Rectal smooth muscle tissue (tissue), 1 donor: ENCODE measurements at regions not wholly inside any gene's neighbourhood (a gene's known extent, or its start where the extent isn't known, plus 50 kb on each side); places are given as distances from the start of the nearest gene placed in this dataset.

Experiments
- H3K27ac ChIP-seq: one replicate; pipeline ENCODE4 v1.7.0; 2013; ENCODE audit warnings: low read depth, low read length, inconsistent platforms
- H3K27me3 ChIP-seq: one replicate; pipeline ENCODE4 v1.7.0; 2013; ENCODE audit warnings: low read length; ENCODE audit not compliant: control insufficient read depth, insufficient read depth
- H3K36me3 ChIP-seq: one replicate; pipeline ENCODE4 v1.7.0; 2013; ENCODE audit warnings: low read length; ENCODE audit not compliant: control insufficient read depth, insufficient read depth
- H3K4me1 ChIP-seq: one replicate; pipeline ENCODE4 v1.7.0; 2013; ENCODE audit warnings: low read length; ENCODE audit not compliant: control insufficient read depth, insufficient read depth
- H3K4me3 ChIP-seq: one replicate; pipeline ENCODE4 v1.7.0; 2013; ENCODE audit warnings: low read length
- H3K9ac ChIP-seq: one replicate; pipeline ENCODE4 v1.7.0; 2013; ENCODE audit warnings: low read length

DNA sequence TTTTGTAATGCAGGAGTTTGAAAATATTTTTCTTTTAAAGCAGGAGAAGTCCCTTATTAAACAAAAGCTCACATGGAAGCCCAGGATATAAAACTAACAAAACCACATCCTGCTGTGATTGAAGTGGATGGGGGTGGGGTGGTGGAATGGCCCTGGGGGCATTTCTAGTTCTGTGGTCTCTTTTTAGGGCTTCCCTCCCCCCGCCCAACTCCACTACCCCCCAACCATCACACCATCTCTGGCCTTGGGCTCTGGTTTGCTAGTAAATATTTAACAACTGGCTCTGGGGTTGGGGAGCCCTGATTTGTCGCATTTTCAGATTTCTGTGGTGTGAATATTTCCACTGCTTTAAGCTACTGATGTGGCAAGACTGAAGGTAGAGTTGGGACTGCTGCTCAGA lies 279.6 kb upstream of the PLET1 start:
- Histone ChIP-seq H3K4me1 (no peaks in the 10 kb centered on the region), H3K9ac (no peak overlapping the region), H3K36me3 (no peaks in the 10 kb centered on the region), H3K27ac (no peak overlapping the region), H3K4me3 (no peak overlapping the region), H3K27me3 (no peaks in the 10 kb centered on the region)

DNA sequence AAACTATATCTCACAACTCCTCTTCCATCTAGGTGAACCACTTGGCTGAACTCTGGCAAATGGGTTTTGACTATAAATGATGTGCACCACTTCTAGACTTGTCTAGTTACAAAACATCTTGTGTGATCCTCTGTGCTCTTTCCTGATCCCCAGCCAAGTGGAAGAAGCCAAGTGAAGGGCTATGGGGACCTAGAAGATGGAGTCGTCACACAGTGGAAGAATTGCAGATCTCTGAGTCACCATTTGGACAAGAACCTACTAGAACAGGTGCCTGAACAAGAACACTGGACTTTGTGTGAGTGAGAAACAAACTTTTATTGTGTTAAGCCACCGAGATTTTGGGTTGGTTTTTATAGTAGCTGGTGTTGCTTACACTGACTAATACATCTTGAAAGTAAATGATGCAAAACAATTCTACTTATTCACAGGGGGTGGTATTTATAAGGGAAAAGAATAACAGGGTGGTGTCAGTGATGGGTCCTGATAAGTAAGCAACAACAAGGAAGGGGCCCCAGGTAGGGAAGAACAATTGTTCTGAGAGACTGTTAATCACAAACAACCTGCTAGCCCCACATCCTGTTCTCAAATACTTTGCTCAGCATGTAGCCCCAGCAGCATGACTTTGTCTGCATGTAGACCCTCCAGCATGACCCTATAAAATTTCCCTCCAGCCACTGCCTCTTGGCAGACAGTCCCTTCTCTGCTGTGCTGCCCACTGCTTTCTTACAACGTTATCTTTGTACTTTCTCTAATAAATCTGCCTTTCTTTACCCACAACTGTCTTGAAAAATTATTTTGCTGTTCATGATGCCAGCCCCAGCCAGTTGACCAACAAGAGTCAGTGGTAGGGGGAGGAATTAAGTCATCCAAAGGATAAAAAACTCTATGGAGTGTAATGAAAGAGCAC lies 280.7 kb upstream of the PLET1 start:
- no peaks in the 10 kb centered on the region for H3K36me3 ChIP-seq

DNA sequence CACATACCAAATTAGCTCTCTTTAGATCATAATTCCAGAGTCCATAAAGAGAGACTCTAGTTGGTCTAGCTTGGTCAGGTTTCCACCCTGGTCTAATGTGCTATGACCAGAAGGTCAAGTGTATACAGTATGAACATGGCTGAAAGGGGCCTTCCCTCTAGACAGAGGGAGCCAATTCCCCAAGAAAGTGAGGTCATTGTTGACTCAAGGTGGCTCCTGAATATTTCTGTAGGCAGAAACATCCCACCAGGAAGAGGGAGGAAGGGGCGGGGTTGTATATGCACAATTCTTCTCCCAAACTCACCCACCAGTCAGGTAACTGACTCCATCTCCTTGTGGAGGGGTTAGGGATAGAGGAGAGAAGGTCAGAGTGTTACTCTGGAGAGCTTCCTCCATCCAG lies 281.8 kb upstream of the PLET1 start:
- no peaks in the 10 kb centered on the region for H3K4me1 ChIP-seq
- H3K27ac ChIP-seq: no peak overlapping the region
- H3K27me3 ChIP-seq: no peaks in the 10 kb centered on the region
- H3K9ac ChIP-seq: no peak overlapping the region
- no peaks in the 10 kb centered on the region for H3K36me3 ChIP-seq
- no peak overlapping the region for H3K4me3 ChIP-seq

More for the DNA sequence above, 280.7 kb upstream of the PLET1 start:
- H3K27me3 ChIP-seq: no peaks in the 10 kb centered on the region
- no peak overlapping the region for H3K27ac ChIP-seq
- no peaks in the 10 kb centered on the region for H3K4me1 ChIP-seq
- no peak overlapping the region for H3K9ac ChIP-seq
- H3K4me3 ChIP-seq: no peak overlapping the region

DNA sequence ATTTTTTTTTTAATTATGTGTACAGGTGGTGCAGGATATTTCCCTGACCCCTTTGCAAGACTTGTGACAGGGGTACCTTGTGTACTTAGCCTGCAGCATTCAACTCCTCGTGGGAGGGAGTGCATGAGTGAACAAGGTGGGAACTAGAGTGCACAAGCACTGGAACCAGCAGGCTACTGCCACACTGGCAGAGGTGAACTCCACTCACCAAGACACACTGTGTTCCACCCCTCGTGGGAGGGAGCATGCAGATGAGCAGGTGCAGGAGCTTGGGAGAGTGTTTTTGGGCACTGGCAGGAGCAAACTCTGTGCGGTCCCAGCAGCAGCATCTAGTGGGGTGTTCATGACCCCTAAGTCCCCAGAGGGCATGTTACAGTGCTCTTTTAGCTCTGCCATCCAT lies 282.7 kb upstream of the PLET1 start:
- no peaks in the 10 kb centered on the region for H3K36me3 ChIP-seq
- H3K9ac ChIP-seq: no peak overlapping the region
- H3K4me3 ChIP-seq: no peak overlapping the region
- H3K4me1 ChIP-seq: no peaks in the 10 kb centered on the region
- no peaks in the 10 kb centered on the region for H3K27me3 ChIP-seq
- no peak overlapping the region for H3K27ac ChIP-seq

DNA sequence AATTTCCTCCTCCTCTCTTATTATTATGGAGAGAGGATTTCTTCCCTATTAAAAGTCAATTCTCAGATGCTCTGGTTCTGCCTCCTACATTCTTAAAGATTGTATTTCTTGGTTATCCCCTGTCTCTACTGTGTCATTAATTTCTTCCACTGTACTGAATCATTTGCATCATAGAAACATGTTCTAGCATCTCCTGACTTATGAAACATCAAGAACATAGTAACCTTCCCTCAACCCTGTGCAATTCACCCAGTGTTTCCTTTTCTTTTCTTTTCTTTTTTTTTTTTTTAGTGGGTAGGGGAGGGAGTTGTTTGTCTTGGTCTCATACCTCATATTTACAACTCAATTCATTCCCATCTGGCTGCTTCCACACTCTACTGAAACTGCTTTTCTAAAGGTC lies 288.0 kb upstream of the PLET1 start:
- H3K27me3 ChIP-seq: no peaks in the 10 kb centered on the region
- no peaks in the 10 kb centered on the region for H3K36me3 ChIP-seq

DNA sequence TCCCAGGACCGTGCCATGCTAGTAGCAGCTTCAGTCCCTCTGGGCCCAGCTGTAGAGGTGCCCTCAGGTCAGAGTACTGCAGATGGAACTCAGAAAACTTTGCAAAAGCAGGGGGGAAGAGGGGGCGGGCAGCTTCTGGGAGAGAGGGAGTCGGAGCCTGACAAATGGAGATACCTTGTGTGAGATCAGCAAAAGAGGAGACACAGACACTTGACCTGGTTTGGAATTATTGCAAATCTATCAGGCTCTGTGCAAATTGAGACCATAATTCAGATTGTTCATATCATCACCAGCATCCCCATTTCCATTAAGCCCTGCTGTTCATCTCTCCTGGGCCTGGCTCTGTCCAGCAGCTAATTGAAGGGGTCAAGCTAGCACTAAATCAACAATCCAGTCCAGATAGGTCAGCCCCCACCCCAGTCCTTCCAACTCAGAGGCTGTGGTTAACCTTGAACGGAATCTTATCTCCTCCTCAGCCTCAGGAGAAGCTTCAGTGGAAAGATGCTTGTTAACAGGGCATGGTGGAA lies 292.6 kb upstream of the PLET1 start:
- H3K4me1 ChIP-seq: no peaks in the 10 kb centered on the region
- H3K4me3 ChIP-seq: no peak overlapping the region
- H3K36me3 ChIP-seq: no peaks in the 10 kb centered on the region
- no peak overlapping the region for H3K27ac ChIP-seq
- H3K9ac ChIP-seq: no peak overlapping the region
- no peaks in the 10 kb centered on the region for H3K27me3 ChIP-seq

More for the DNA sequence above, 288.0 kb upstream of the PLET1 start:
- Histone ChIP-seq H3K27ac (no peak overlapping the region), H3K9ac (no peak overlapping the region), H3K4me1 (no peaks in the 10 kb centered on the region), H3K4me3 (no peak overlapping the region)

DNA sequence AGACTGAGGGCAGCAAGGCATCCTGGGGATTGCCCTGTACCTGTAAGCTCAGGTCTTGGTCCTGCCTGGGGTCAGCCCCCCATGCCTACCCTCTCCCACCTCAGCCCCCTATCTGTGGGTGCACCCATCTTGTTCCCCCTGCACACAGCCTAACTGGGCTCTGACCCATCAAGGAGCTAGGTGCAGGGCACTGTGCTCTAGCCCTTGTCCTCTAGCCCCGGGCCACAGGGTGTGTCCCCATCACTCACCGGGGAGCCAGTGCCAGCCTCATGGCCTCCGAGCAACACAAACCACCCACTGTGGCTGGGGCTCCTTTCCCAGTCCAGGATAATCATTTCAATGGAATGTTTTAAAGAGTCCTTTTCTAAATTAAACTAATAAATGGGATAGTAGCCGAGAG lies 293.9 kb upstream of the PLET1 start:
- Histone ChIP-seq H3K9ac (no peak overlapping the region), H3K27me3 (no peaks in the 10 kb centered on the region), H3K36me3 (no peaks in the 10 kb centered on the region), H3K4me1 (no peaks in the 10 kb centered on the region), H3K27ac (no peak overlapping the region), H3K4me3 (no peak overlapping the region)

DNA sequence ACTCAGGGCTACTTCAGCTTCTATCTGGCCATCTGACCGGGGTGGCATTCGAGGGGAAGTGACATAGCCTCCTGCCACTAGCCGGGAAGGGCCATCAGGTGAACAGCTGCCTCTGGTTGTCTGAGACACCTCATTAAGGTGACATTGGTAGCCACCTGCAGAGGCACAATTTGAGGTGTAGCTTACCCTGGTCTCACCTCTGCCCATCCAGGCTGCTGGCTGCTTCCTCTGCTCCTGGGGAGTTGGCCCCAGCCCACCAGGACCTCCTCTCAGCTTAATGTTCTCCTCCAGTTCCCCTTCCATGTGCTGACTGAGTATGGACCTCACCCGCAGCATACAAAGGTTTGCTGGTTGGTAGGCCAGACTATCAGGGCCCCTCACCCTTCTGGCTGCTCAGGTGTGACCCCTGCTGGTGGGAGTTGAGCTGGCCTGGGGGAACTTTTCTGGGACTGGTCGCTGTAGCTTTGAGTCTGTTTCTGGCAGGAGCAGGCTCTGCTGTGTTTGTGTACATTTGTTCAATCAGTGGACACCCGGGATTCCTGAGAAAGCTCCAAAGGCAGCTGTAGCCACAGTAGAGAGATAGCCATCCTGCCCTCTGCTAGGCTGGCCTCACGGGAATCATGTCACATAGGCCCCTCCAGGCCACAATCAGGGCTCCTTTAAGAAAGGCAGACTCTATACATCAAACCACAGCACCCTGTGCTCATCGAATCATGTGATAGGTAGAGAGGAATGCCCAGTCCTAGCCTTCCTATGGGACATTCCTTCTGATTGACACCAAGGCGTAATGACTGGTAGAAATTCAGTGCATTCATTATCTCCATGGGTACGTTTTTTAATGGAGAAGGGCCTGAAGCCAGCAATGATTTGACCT lies 295.1 kb upstream of the PLET1 start:
- Histone ChIP-seq H3K4me1 (no peaks in the 10 kb centered on the region), H3K27ac (no peak overlapping the region), H3K27me3 (no peaks in the 10 kb centered on the region), H3K36me3 (no peaks in the 10 kb centered on the region), H3K9ac (no peak overlapping the region), H3K4me3 (no peak overlapping the region)

DNA sequence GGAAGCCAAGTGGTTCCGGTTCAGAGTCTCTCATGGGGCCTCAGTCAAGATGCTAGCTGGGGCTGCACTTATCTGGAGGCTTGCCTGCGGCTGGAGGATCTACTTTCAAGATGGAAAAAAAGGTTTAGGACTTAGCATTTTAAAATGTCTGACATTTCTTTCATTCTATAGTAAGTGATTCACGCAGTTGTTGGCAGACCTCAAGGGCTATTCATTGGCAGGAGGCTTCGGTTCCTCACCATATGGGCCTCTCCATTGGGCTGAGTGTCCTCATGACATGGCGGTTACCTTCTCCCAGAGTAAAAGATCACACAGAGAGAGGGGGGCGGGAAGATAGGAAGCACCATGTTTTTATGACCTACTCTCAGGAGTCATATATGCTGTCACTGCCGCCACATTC lies 298.0 kb upstream of the PLET1 start:
- no peak overlapping the region for H3K4me3 ChIP-seq
- no peaks in the 10 kb centered on the region for H3K27me3 ChIP-seq
- no peaks in the 10 kb centered on the region for H3K36me3 ChIP-seq
- no peak overlapping the region for H3K9ac ChIP-seq
- no peak overlapping the region for H3K27ac ChIP-seq
- H3K4me1 ChIP-seq: peaks cover 1% of the 10 kb centered on the region

DNA sequence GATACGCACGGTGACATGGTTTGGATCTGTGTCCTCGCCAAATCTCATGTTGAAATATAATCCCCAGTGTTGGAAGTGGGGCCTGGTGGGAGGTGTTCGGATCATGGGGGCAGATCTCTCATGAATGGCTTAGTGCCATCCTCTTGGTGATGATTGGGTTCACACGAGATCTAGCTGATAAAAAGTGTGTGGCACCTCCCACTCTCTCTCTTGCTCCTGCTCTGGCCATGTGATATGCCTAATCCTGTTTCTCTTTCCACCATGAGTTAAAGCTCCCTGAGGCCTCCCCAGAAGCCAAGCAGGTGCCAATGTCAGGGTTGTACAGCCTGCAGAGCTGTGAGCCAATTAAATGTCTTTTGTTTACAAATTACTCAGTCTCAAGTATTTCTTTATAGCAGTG lies 303.1 kb upstream of the PLET1 start:
- Histone ChIP-seq H3K9ac (no peak overlapping the region), H3K4me1 (peaks cover 24% of the 10 kb centered on the region), H3K27ac (peak overlapping the region; percentile 53), H3K27me3 (no peaks in the 10 kb centered on the region), H3K4me3 (no peak overlapping the region), H3K36me3 (no peaks in the 10 kb centered on the region)

DNA sequence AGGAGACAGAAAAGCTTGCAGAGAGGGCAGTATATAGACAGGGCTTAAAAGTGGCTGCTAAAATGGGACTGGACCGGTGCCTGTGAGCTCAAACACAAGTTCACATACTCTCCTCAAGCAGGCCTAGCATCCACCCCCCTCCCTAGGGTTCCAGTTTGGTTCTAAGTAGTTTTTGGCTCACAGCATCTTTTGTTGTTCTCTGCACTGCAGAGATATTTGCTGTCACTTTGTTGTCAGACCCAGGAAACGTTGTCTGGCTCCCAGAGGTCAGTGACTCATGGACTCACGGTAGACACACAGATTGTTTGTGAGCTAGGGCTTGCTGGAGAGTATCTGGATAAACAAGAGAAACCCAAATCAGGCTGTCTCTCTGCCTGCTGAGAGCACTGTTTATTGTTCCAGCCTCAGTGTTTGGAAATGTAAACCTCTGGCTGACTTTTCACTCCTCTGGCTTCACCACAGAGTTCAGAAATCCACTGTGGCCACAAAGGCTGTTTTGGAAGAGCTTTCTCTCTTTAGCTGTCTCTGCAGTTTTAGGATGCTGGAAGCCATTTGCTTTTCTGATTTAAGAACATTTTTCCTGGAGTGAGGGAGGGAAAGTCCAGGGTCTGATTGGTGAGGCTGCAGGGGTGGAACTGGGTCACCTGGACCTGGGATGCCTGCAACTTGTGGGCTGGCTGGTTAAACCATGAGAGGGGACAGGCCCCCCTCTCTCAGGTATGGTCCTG lies 303.7 kb upstream of the PLET1 start:
- no peaks in the 10 kb centered on the region for H3K36me3 ChIP-seq
- H3K4me1 ChIP-seq: peaks cover 24% of the 10 kb centered on the region
- no peaks in the 10 kb centered on the region for H3K27me3 ChIP-seq
- peak overlapping the region; percentile 53 for H3K27ac ChIP-seq
- H3K4me3 ChIP-seq: no peak overlapping the region
- H3K9ac ChIP-seq: no peak overlapping the region

DNA sequence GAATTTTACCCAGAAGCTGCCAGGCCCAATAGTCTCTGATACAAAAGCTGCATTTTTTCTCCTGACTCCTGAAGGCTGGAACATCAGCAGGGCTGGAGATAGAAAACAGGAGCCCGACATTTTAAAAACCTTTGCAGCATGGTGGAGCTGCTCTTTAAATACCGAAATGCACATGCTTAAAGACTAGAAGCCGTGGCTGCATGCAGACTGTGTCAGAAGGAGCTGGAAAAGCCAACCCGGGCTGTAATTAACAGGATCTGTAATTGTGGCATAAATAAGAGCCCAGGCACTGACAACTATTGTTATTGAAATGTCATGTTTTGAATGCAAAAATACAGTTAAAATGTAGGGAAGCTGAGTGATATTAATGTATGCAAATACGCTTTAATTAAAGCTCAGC lies 304.9 kb upstream of the PLET1 start:
- no peaks in the 10 kb centered on the region for H3K27me3 ChIP-seq
- no peak overlapping the region for H3K27ac ChIP-seq
- H3K4me3 ChIP-seq: no peak overlapping the region
- no peak overlapping the region for H3K9ac ChIP-seq
- H3K36me3 ChIP-seq: no peaks in the 10 kb centered on the region
- H3K4me1 ChIP-seq: peaks cover 24% of the 10 kb centered on the region
